HG03457 (cell line): ENCODE measurements at regions not wholly inside any gene's neighbourhood (a gene's known extent, or its start where the extent isn't known, plus 50 kb on each side); places are given as distances from the start of the nearest gene placed in this dataset.
"Not testable (repeated sequence)": the region's sequence is repeated elsewhere in the genome, so short reads cannot be mapped to it uniquely, and the experiment has no call there.

Experiments used
- ATAC-seq: cut with Tn5 transposase; IDR thresholded peaks from one replicate; pipeline ENCODE4 v1.9.1; 2021; ENCODE audit warnings: moderate number of reproducible peaks; ENCODE audit not compliant: unreplicated experiment

DNA sequence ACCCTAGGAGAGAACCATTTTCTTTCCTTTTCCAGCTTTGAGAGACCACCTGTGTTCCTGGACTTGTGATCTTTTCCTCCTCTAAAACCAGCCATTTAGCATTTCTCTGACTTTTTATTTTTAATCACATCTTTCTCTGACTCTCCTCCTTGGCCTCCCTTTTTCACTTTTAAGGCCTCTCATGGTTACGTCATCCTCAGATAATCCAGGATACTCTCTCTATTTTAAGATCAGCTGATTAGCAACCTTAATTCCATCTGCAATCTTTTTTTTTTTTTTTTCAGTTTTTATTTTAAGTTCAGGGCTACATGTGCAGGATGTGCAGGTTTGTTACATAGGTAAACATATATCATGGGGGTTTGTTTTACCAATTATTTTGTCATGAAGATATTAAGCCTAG, 54.0 kb downstream of the RFPL4B start:
- ATAC-seq, result no peak

DNA sequence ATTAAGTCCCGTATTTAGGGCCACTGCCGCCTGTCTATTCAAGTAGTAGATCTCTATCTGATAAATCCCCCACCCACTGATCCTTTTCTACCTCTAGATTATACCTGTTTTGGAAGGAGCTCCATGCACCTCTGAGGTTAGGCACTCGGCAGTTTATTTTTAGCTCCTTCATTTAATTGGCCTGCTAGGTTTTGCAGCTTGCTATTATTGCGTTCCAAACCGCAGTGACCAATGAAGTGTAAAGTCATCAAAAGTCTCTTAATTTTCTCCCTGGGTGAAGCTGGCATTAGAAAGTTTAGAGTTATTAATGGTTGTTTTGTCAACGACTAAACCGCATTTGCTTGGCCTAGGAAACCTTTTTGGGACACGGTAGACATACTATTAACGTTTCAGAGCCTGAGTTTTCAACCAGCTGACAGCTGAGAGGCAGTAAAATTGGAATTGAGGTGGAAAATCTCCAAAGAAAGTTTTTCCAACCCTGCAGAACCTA, 60.0 kb downstream of the RFPL4B start:
- no peak for ATAC-seq

DNA sequence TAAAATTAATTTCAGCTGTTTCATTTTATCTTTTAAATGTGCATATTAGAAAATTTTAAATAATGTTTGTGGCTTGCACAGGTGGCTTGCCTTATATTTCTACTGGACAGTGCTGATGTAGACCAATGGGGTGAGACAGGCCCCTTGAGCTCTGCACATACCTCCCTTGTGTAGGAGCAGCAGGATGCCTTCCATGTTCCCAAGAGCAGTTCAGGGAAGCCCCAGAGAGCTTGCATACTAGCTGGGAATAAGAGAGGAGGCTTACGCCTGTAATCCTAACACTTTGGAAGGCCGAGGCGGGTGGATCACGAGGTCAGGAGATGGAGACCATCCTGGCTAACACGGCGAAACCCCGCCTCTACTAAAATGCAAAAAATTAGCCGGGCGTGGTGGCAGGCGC, 61.4 kb downstream of the RFPL4B start:
- ATAC-seq, result no peak

DNA sequence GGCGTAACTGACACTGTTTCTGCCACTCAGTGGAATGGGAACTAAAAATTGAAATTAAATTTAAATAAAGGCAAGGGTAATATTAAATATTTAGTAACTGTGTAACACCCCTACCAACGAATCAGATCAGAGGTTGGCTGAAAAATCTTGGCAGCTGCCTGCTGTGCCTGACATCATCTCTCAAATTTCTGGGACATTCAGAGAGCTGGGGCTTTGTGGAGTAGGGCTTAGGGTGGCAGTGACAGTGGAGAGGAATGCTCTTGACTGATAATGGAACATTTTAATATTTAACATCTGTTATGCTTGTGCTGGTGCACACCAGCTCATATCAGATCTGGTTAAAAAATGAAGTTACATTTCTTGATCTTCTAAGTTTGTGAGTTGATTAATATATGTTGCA, 62.2 kb downstream of the RFPL4B start:
- no peak for ATAC-seq

DNA sequence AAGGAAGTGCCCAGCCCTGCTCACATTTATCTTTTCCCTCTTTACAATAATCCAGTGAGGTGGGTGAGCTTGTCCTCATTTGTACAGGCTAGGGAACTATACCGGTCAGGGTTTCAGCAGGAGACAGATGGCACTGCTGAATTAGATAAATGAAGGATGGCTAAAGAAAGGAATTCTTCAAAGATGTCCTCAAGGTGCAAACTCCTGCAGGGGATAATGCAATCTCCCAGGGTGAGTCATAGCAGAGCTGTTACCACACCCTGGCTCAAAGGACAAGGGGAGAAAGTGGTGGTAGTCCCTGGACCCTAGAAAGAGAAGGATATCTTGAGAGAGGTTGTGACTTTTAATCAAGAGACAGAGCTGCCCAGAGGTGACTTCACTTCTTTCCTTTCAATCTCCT, 66.7 kb downstream of the RFPL4B start:
- no peak for ATAC-seq

DNA sequence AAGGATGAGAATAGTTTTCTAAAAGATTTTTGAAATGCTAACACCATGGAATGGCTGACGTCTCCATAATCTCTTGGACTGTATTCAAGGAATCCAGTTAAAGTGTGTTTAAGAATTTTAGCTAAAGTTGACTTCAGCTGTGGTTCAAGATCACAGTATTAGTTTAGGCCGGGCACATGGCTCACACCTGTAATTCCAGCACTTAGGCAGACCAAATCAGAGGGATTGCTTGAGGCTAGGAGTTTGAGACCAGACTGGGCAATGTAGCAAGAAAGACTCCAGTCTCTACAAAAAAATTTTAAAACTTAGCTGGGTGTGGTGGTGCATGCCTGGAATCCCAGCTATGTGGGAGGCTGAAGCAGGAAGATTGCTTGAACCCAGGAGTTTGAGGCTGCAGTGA, 68.2 kb downstream of the RFPL4B start:
- ATAC-seq, result no peak

DNA sequence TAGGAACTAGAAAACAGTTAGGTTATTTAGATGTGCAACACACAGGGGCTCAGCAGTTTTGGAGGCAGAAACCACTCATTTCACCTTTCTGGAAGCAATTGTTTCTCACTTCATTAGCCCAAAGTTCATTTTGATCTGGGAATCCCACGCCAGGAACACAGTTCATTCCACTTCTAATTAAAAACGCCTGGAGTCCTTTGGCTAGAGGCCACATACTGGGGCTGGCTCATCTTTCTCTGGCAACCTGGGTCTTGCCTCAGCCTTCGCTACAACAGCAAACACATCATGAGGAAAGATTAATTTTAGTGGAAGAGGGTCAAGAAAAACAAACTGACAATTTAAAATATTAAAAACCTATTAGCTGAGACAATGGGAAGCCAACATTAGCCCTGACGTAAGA, 69.7 kb downstream of the RFPL4B start:
- ATAC-seq, result no peak

DNA sequence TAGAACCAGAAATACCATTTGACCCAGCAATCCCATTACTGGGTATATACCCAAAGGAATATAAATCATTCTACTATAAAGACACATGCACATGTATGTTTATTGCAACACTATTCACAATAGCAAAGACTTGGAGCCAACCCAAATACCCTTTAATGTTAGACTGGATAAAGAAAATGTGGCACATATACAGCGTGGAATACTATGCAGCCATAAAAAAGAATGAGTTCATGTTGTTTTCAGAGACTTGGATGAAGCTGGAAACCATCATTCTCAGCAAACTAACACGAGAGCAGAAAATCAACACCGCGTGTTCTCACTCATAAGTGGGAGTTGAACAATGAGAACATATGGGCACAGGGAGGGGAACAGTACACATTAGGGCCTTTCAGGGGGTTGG, 79.9 kb downstream of the RFPL4B start:
- ATAC-seq, result not testable (repeated sequence)

DNA sequence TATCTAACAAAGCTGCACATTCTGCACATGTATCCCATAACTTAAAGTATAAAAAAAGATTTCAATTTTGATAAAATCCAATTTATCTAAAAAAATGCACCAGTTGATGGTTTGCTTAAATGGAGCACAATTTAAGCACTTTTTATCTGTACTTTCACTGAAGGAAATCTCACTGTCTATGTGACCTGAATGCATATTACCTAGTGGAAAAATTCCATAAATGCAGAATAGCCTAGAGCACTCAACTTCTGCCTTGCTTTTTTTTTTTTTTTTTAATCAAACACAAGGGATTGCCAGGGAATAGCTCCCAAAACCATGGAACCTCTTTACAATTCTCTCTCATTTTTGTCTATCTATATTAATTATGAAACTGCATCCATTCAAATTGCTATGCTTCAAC, 80.4 kb downstream of the RFPL4B start:
- no peak for ATAC-seq

DNA sequence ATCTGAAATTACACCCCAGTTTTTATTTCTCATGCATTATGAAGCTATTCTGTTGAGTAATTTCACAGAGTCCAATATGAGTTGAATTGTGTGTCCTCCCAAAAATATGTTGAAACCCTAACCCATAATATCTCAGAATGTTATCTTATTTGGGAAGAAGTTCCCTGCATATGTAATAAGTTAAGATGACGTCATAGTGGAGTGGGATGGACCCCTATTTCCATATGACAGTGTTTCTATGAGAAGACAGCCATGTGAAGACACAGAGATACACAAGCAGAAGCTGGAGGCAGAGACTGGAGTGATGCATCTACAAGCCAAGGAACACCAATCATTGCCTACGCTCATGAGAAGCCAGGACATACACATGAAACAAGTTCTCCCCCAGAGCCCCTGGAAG, 81.3 kb downstream of the RFPL4B start:
- ATAC-seq, result no peak

DNA sequence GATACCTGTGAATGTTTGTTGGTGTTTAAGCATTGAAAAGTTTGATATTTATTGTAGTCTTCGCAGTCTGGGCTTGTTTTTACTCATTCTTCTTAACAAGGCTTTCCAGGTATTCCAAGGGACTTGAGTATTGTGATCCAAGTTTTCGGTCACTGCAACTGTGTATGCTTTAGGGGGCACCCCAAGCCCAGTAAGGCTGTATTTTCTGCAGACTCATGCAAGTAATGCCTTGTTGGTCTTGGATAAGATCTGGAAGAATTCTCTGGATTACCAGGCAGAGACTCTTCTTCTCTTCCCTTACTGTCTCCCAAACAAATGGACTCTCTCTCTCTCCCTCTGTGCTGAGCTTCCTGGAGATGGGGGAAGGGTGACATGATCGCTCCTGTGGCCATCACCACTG, 82.1 kb downstream of the RFPL4B start:
- ATAC-seq, result no peak

DNA sequence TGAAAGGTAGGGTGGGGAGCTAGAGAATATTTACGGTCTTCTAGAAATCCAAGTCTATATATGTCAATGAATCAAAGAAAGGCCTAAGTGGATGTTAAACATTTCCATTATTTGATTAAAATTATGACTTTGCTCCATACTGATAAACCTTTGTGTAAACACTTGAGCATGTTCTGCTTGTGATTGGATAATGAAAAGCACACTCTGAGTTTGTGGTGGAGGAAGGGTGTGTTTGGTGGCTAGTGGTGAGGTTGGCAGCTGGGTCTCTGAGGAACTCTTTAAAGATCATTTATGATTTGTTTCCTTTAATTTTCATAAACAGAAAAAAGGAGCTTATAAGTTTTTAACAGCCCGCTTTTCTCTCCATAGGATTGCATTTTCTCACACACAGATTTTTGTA, 84.7 kb downstream of the RFPL4B start:
- ATAC-seq, result no peak

DNA sequence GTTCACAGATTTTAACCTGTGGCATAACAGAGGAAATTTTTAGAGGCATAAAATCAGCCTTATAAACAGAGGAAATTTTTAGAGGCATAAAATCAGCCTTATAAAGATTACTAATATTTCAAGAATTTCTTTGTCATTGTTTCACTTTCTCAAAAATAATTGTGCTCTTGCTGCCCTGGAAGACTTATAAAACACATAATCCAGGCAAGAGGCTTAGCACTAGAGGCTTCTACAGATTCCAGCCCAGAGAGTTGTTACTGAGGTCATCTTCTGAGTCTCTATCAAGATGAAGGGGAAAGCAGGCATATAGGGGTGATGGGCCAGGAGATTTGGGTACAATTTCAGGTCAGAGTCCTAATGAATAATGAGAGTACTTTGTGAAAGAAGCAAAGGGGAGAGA, 85.7 kb downstream of the RFPL4B start:
- ATAC-seq, result no peak

DNA sequence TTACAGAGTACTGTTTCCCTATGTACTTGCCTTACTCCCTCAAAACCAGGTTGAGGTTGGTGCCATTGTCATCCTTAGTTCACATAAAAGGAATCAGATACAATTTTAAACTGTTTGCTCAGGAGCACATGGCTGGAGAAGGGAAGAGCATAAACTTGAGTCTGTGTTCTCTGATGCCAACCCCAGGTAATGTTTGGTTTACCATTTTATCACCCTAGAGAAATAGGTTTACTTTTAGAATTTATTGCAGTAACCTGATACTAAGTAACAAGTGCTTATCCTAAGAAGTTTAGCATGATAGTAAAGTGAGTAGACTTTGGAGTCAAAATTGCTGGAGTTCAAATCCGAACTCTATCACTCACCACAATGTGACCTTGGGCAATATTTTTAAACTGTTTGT, 86.3 kb downstream of the RFPL4B start:
- ATAC-seq, result no peak

DNA sequence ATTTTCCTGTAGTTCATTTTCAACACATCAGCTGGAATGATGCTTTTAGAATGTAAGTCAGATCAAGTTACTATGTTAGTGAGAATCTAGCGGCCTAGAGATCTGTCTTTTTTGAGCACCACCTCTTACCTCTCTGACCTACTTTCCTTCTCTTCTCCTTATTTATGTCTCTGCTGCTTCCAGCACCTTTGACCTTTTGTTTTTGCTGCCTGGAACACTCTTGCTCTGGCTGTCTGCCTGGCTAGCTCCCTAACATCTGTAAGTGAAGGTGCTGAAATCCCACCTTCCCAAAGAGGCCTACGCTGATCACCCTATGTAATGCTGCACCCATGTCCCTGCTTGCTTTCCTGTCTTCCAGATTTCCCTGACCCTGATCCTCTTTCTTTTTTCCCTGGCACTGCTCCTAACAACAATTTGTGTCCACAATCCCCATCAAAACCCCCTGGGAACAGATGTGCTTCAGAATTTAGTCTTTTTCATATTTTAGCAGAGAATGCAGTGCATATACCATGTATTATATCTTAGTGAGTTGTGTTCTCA, 87.8 kb downstream of the RFPL4B start:
- no peak for ATAC-seq

DNA sequence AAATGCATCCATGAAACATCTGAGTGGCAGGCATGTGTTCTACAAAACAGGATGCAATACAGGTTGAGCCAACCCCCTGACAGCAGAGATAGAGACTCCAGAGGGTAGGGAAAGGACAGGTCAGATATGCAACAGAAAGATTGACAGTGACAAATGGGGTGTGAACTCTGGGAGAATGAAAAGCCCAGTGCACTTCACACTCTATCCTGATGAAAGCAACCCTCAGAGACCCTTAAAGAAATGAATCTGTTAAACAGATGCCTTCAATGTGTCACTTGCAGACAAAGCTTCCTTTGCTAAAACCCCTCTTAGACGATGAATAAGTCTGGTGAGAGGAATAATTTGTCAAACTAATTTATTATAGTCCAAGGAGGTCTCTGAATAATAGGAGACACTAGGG, 89.9 kb downstream of the RFPL4B start:
- no peak for ATAC-seq

DNA sequence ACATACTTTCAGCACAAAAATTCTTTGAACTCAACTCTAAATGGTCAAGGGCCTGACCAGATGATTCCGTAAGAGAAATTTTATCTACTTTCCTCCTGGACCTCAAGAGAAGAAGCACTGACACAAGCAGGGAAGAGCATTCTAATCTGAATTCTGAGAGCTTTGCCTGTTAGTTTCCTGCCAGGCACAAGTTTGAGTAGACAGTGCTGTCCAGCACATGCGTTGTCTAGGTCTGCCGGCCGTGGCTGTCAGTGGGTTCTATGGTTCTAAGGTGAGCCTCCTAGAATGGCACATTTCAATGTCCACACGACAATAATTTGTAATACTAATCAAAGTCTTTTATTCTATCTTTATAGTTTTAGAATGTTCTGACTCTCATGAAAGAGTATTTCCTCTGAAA, 91.9 kb downstream of the RFPL4B start:
- no peak for ATAC-seq

DNA sequence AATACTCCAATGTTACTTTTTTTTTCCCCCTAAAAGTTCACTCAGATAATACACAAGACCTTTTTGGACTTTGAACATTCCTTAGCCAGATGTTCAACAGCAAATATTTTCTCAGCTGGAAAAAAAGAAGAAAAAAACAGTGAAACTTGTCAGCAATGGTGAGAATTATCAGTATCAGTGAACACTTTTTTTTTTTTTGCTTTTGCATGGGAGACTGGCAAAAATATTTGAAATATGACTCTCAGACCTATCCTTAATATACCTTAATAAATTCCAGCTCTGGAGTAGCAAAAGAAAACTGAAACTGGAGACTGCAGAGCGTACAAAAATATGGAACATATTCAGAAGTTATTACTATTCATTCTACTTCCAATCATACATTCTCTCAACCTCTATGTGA, 92.3 kb downstream of the RFPL4B start:
- ATAC-seq, result no peak

DNA sequence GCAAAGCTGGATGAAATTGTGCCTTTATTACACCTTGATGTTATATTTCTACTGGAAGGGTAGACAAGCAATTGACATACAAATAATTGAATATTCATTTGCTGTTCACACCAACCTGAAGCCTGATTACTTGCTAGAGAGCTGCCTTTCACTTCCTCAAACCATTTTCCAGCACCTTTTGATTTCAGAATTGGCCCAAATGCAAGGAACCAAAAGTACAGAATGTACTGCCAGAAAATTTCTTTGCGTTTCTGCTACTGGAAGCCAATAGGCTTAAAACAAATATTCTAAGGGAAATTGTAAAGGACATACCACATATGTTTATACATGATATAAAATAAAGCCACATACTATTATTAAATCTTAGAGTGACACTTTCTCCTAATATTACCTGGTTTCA, 94.5 kb downstream of the RFPL4B start:
- no peak for ATAC-seq

DNA sequence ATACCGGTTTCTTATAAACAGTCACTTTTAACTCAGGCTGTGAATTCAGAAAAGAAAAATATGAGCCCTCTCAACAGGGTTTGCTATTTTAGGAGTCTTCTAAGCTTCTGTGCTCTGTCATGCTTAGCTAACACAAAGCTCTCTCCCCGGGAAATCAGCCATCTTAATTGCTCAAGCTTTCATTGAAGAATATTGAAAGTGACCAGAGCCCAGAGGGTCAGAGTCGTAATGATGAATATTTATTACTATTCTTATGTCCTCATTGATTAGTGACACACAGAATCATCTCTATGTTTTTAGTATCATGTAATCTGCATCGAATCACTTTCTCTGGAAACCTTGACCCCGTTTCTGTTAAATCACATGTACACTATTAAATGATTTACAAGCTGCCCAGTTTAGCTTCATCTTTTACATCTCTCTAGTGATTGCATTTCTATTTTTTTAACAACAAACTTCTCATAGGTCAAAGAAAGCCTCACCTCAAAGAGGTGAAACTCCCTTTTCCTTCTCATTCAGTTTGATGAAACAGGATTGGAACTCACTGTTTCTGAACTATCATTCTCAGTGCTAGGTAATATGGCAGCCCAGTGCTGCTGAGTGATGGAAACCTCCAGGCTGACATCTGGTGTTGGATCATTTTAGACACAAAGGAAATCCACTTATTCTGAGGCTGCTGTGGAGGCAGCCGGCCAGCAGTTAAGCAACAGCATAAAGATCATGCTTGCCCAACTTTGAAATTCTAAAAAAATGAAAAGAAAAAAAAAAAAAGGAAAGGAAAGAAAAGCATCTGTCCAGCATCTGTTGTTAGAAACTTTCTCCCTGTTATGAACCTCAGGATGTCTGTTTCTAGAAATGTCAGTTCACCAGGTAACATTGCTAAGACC, 96.3 kb downstream of the RFPL4B start:
- no peak for ATAC-seq

DNA sequence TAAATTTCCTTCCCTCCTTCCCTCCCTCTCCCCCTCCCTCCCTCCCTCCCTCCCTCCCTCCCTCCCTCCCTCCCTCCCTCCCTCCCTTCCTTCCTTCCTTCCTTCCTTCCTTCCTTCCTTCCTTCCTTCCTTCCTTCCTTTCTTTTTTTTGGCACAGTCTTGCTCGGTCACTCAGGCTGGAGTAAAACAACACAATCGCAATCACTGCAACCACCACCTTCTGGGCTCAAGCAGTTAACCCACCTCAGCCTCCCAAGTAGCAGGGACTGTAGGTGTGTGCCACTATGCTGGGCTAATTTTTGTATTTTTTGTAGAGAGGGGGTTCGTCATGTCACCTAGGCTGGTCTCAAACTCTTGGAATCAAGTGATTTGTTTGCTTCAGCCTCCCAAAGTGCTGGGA, 101.7 kb downstream of the RFPL4B start:
- not testable (repeated sequence) for ATAC-seq

DNA sequence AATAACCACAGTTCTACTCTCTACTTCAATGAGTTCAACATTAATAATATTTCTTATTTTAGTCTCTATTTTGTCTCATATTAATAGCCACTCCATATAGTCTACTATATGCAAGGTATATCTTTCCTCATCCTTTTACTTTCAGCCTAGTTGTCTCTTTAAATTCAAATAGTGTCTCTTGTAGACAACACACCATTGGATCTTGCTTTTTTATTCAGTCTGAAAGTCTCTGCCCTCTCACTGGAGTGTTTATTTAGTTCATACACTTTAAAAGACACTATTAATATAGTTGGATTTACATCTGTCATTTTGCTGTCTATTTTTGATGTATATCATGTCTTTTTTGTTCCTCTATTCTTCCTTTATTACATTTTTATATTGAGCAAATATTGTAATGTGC, 103.5 kb downstream of the RFPL4B start:
- no peak for ATAC-seq

DNA sequence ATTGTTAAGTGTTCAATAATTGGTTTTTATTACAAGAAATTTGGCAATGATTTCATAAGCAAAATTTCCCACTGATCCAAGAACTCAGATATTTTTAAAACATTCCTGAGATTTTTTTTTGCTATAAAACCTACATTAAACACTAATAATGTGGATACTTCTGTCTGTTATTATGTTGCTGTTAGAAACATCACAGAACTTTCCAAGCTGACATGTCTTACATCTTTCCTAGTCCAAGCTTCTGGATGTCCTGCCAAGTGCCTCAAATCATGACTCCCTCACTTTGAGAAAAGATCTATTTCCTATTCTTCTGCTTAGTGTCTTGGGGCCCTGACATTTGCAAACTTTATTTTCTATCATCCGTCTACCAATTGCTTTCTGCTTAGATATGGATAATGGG, 110.8 kb downstream of the RFPL4B start:
- no peak for ATAC-seq
